NCI-H1092 treated with DMSO at 0.1 percent for 48 hours (cell line): ENCODE measurements at regions not wholly inside any gene's neighbourhood (a gene's known extent, or its start where the extent isn't known, plus 50 kb on each side); places are given as distances from the start of the nearest gene placed in this dataset.

ENCODE experiments used
- DNase-seq: peaks from one replicate; lab custom pipeline; 2025; lab: John Stamatoyannopoulos, UW

DNA sequence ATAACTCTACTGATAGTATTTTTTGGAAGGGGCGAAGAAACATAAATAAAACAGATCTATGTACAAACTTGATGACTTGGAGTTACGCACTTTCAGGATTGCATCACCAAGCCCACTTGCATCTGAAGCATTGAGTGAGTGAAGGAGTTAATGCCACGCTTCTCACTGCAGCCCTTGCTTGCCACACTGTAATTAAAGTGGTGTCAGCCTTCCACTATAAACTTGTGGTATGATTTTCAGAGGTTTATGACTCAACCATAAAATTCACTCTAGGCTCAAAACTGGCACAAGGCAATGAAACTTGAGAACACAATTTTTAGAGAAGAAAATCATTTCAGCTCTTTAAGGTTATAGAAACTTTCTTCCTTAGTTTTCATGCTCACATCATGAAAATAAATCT lies 93.9 kb upstream of the PRMT6 start:
- no peak for DNase-seq

DNA sequence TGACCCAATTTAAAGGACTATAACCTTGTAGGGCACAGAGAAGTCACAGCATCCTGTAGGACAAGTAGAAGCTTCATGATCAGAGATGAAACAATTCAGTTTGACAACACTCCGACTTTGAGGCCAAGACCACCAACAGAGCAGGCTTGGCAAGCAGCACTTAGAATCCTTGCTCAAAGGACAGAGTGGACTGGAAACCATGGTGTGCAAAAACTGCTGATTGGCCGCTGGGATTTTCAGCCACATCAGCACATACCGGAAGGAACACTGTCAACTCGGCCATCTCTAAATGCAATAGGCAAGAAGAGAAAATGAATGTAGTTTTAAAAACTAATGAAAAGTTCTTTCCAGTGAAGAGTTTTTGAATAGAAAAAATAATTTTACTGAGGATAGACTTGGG lies 92.0 kb upstream of the PRMT6 start:
- no peak for DNase-seq

DNA sequence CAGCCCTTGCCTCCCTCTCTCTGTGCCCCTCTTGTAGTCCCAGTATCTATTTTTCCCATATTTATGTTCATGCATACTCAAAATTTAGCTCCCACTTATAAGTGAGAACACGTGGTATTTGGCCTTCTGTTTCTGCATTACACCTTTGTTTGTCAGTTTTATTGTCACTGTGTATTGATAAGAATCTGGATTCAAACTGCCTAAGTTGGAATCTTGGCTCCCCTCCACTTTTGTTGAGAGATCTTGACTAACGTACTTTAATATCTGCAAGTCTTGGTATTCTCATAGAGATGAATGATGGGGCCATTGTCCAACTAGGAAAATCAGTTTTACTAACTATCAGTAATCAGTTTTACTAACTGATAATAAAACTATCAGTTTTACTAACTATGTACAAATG lies 87.8 kb upstream of the PRMT6 start:
- DNase-seq, result no peak

DNA sequence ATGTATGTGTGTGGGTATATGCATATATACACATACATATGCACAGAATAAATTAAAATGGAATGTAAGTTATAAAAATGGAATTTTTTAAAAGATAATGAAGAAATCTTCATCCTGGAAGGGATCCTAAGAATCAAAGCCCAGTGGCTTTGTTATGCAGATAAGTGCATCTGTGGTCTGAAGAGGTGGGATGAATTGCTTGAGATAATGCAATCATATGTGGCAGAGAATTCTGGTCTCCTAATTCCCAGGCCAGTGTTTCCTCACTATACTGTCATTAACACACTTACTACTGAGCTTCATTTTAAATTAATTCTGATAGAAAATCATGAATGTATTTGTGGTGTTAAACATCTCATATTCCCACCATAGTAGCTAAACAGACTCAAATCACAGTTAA lies 86.7 kb upstream of the PRMT6 start:
- no peak for DNase-seq

DNA sequence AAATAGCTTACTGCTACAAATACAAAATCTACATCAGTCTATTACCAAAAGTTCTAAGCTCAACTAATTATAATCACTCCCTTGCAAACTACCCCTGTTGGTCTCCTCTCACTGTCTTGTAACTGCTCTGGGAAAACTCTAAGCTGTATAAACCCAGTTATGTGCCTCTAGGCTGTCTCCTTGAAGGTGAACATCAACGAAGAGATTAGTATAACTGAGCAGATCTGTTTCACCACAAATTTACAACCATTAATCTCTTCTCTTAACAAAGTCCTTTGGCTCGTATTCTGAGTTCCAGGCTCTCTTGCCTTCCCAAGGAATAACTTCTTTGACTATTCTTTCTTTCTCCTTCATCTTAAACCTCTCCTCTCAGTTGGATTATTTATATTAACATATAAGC lies 84.4 kb upstream of the PRMT6 start:
- no peak for DNase-seq

DNA sequence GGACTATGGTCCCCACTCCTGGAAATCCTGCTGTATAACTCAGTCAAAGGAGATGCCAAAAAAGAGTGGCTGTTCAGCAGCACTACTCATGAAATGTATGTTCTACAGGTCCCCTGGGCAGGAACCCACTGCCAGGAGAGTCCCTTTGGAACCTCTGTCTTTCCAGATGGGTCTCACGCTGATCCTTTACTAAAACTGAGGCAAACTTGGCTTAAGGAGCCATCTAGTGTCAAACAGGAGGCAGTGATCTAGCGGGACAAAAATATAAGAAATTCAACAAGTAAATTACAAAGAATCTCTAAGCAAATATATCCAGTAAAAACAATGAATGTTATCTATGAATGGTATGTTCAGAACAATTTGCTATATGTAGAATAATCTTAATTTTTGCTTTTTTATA lies 80.5 kb upstream of the PRMT6 start:
- DNase-seq, result no peak

DNA sequence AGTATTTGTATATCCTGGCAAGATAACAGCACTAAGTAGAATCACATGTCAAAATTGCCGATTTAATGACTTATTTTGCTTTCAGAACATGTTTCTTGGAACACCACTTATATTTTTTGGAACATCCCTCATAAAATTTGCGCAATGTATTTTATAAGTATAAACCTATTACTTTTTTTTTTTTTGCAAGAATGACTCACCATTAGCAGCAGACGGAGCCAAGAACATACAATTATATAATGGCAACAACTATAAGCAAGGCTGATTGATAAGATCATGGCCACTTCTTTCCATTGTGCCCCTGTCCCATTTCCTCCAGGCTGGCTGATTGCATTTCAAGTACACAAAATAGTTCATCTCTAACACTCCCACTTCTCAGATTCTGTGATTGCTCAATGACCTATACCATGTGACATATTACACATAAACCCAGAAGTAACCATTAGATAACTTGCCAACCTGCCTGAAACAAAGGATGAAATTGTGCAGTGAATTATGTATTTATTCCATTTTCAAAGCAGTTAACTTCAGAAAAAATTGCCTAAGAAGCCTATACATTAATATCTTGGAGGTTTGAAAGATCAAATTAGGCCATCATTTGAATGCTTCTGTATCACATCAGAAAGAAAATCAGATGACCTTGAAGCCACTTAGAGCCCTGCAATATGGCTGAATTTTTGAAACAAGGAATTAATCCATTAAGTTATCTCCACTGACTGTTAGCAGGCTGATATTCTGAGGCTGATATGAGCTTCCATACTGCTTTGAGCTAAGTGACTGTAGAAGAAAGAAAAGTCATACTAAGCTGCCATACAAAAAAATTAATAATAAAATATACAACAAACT lies 77.8 kb upstream of the PRMT6 start:
- no peak for DNase-seq

DNA sequence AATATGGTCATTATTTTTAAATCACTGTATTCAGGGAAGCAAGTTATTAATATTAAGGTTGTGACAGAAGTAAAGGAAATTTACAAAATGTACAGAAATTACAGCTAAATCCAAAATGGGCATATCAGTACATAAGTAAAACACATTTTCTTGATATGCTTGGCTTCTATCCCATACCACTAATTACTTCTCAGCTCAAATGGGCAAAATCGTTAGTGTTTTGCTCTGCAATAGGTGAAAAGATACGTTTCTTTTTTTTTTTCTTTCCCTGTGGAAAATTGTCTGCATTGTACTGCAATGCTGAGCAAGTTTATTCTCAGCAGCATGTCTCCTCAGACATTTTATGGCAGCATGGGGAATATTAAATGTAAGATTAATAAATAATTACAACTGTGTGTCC lies 77.1 kb upstream of the PRMT6 start:
- no peak for DNase-seq

DNA sequence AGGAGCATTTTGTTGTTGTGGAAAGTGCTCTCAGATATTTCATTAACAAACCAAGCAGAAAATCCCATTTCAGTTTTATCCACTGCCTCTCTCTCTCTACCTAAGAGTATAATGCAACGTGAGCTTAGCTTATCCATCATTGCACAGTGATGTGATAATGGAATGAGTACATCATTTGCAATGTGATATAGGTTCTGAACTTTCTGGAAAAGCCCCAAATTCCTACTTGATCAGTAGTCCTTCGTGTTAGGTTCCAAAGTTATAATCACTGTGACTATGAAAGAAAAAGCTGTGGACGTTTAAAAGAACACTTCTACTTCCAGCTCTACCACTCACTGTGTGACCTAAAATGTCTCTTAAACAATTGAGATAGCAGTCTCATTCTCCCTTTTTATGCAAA lies 76.4 kb upstream of the PRMT6 start:
- DNase-seq, result no peak

DNA sequence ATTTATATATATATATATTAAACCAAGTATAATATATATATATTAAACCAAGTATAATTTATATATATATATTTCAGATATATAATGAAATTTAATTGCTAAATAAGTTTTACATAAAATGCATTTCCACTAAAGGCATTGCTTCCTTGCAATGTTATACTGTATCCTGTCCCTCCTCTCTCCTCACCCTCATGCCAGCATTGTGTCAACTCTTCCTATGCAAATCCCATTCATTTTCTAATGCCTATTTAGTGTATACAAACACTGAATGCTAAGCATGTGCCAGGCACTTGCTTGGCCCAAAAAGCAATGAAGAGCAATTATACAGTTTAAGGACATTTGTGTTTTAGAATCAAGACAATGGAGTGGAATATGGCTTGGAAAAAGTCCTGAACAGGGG lies 71.7 kb upstream of the PRMT6 start:
- no peak for DNase-seq

DNA sequence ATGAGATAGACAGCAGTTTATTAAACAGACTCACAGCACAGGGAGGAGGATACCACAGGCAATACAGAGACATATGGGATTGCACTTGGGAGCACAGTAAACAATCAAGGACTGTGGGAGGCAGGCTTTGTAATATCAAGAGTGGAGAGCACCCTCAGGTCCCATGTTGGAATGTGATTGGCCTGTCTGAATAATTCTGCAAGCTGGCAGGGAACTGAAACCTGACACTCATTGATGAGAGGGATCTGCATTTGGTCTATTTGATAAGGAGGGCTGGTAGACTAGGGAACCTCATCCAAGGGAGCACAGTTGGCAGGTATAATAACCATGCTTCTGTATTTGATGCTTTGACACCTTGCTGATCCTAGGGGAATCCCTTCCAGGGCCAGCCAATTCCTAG lies 69.9 kb upstream of the PRMT6 start:
- no peak for DNase-seq

DNA sequence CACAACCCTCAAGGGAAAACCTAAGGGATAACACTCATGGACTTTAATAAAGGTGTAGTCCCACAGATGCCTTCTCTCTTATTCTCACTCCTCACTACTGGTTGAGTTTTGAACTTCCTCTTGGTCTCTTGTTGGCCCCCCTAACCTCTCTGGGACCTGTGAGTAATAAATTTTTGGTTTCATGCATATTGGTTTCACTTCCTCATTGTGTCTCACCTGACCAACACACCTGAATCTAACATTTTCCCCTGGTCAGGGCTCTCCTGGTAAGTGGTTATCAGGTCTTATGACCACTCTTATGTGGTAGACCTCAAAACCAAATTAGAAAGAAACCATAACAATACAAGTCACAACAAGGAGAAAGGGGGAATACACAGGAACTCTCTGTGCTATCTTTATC lies 60.5 kb upstream of the PRMT6 start:
- DNase-seq, result no peak

DNA sequence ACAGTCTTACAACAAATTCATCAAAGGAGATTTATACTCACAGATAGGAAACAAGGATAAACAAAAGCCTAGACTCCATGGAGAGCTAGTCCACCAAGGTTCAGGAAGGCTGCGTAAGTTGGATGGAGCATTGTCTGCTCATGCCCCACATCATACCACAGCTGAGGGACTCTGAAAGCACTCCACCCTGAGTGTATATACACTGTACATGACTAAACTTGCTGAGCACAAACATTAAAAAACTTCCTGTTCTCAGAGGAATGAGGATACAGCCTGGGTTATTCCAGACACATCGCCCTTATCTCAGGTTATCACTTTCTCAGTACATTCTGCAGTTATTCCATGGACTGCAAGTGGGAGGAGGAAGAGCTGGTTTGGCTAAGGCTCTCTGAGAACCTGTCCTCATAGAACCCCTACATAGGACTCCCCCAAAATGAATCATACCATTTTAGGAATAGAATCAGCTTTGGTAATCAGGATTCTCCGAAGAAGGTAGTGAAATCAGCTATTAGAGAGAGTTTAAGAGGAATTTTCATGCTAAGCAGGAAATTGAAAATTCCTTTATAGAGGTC lies 58.0 kb upstream of the PRMT6 start:
- DNase-seq, result no peak

DNA sequence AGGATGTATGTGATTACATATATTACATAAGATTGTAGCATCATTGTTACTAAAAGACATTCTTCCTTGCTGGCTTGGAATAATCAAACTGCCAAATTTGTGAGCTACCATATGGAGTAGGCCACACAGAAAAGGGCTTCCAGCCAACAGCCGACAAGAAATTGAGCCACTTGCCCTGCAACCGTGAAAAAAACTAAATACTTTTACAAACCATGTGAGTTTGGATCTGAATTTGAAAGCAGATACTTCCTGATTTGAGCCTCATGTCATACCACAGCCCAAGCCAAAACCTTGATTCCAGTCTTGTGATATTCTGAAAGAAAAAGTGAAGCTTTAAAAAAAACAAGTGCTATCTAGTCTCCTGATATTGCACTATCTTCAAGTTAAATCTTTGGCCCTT lies 55.6 kb upstream of the PRMT6 start:
- DNase-seq, result no peak

DNA sequence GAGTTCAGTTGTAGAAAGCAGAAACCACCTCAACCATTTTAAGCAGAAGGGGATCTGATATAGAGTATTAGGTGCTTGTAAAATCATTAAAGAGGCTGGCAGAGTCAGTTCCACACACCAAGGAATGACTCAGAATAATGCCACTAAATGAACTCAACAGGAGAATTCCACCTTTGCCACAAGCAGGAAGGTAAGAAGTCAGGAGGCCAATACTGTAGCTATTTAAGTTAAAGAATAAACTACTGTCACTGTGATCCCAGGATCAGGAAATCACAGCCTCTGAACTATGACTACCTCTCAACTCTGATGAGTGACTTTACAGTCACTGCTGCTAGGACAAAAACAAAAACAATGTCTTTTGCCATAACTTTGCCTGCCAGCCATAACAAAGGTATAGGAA lies 52.5 kb upstream of the PRMT6 start:
- DNase-seq, result no peak

DNA sequence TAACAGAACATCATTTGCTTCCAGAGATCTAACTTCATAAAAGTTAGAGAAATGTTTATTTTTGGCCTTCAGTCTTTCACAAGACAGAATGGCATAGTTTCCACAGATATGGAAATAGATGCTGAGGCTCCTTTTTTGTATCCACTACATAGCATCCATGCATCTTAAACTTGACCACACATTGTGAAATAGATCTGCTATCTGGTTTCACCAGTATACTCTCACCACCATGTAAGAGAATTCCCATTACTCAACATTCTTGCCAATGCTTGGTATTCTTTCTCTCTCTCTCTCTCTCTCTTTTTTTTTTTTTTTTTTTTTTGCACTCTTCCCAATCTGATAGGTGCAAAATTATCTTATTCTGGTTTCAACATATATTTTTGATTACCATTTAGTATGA lies 52.1 kb upstream of the PRMT6 start:
- no peak for DNase-seq
